ENCODE measurements at regions not wholly inside any gene's neighbourhood (a gene's known extent, or its start where the extent isn't known, plus 50 kb on each side); places are given as distances from the start of the nearest gene placed in this dataset.
A peak's percentile ranks its signal among the peaks of the same experiment; 100 is the strongest.

DNA sequence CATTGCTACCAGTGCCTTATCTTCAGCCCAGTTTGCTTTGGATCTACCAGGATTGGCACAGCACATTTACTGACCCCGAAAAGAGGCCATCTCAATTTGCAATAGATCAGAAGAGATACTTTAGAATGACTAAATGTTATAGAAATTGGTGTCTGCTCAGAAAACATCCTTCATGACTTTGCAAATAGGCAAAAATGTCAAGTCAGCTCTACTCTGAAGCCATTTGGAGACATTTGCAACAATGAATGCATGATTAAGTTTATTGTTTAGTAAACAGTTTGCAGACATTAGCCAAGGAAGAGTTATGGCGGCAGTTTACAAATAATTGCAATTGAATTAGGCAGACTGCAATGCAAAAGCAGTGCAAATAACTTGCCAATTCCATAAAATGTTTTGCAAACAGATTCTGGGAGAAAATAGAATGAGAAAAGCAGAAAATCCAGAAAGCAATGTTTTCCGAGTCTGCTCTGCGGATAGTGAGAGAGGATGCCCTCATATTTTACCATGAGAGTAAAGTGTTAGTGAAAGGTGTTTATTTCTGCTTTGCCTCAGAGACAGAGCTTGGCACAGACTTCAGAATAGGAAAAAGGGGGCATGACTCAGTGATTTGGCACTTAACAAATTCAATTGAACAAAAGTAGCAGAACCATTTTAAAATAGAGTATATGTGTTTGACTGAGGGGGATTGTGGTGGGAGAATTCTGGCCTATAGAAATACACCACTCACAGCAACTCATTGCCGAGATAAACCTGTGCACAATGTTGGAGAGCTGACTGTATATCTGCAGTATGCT is 334.9 kb upstream of the NR2F2 start:
- no peak for DNase-seq (ENCODE audit: low spot score)

DNA sequence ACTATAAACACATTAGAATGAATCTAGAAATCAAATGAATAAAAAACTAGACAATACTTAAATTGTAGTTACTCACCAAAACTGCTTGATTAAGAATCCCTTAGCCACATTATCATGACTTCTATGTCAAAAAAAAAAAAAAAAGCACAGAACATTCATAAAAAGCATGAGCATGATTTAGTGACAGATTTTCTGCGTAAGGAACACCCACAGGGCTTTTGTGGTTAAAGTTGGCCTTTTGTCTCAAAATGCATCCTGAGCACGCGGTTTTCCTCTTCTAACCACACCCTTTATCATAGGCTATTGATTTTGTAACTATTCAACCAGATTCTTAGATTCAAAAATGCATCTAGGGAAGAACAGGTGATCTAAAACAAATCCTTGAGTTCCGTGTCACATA is 334.0 kb upstream of the NR2F2 start:
- no peak for DNase-seq (ENCODE audit: low spot score)

DNA sequence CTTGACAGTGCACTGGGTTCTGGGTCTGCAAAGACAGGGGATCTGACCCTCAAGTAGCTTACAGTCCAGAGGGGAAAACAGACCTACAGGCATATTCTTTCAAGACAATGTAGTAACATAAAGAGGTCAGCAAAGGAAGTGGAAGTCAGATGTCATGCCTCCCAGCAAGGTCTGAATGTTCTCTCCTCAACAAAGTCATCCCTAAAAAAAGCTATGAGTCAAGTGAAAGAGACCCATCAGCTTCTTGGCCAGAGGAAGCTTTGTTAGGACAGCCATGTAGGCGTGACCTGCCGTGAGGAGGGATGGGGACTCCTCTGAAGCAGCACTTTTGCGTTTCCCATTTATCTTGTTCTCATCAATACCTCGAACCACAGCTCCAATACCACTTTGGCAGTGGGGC is 331.6 kb upstream of the NR2F2 start:
- DNase-seq (ENCODE audit: low spot score), result no peak

DNA sequence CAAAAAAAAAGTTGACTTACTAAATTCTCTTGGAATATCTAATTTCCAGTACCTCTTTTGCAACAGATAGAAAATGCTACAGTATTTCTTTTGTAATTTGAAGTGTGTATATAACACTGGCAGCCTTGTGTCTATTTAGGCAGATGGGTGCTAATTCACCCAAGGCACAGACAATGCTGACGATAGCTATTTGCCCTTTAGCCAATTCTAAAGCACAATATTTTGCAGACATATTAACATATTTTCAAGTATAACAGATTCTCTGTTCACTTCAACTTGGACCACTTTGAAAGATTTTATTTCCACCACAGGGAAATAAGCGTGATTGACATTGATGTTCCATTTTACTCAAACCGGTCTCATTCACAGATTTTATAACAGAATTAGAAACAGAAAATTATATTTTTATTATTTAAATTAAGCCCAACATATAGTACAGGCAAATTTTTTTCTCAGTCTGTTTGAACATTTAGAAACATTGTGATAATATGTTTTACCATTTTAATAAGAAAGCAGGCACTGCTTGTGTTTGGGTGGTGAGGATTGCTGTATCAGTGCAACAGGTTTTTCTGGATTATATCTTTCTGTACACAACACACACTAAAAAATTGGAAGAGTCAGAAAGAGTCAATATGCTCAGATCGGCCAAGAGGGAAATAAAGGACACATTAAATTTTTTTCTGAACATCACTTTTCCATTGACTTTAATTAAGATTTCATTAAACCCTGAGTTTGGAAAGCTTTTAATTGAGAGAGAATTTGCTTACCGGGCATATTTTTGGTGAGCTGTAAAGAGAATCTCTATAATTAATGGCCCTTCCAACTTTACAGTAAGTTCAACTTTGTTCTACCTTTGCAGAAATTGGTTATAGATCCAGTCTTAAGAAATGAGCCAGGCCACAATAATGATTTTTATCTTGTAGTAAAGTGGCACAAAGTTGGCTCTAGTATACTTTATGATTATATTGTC is 327.3 kb upstream of the NR2F2 start:
- DNase-seq (ENCODE audit: low spot score), result no peak

DNA sequence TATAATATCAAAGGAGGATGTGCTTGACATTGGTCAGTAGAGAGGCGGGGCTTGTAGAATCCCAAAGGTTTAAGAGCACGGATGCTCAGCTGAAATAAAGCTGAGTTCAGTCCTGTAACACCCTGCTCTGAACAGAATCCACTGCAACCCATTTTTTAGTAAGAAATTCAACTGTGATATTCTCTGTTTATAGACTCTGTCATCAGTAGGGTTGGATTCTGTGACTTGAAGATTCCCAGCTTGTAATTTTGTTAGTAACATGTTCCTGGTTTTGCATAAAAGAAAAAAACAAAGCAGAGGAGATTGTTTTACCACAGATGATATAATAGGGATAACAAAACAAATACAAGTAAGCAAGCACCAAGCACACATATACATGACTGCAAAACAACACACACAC is 324.6 kb upstream of the NR2F2 start:
- DNase-seq (ENCODE audit: low spot score), result no peak

DNA sequence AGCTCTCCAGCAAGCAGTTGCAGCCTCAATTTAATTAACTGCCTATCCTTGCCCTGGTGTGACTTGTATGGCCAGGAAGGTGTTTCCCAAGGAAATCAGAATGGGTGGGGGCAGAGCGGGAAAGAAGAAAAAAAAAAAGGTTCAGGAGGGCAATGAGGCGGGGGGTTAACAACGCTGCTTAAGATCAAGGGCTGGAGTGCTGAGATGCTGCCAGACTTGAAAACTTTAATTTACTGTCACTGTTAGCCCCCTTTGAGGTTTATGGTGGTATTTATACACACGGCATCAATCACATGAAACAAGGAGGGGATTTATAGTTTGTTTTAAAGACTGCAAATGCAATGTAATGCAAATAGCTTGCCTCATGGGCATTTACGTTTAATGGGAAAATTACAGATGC is 319.4 kb upstream of the NR2F2 start:
- DNase-seq (ENCODE audit: low spot score), result no peak

DNA sequence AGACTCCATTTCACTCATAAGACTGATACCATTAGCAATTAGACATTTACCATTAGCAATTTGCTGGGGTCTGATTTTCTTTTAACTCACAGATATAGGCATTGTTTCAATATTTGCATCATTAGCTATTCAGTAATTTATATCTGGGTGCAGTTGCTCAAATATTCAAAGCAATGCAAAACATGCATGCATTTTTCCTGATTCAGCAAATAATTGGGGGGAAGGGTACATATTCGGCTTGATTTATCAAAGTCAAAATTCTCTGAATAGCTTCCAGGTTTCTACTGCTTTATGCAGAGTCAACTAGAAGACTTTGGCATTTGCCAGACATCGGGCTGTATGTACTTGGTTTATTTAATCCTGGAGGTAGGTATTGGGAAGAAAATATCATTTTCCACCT is 315.6 kb upstream of the NR2F2 start:
- DNase-seq (ENCODE audit: low spot score), result no peak

DNA sequence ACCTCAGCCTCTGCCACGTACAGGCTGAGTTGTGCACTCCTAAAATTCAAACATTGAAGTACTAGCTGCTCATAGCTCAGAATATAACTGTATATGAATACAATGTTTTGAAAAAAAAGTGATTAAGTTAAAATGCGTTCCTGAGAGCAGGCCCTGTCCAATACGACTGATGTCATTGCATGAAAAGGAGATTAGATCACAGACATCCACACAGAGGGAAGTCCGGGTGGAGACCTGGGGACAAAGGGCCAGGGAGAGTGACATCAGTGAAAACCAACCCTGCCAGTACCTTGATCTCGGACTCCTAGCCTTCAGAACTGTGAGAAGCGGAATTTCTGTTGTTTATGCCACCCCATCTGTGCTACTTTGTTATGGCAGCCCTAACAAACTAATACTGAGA is 311.4 kb upstream of the NR2F2 start:
- DNase-seq (ENCODE audit: low spot score), result no peak

DNA sequence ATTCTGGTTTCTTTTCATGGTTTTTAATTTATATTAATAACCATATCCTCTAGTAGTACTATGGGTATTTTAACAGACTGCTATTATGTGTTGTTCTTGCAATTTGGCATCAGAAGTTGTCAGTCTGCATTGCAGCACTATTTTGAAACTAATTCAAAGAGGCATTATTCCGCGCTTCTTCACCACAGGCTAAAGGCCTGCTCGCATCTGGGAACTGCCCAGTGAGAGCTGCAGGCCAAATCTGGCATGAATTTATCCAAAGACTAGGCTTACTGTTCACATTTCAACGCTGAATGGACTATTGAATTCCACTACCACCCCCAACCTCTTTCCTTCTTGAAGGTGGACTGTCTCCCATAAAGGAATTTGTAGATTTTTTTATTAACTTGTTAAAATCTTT is 310.4 kb upstream of the NR2F2 start:
- DNase-seq (ENCODE audit: low spot score), result no peak

DNA sequence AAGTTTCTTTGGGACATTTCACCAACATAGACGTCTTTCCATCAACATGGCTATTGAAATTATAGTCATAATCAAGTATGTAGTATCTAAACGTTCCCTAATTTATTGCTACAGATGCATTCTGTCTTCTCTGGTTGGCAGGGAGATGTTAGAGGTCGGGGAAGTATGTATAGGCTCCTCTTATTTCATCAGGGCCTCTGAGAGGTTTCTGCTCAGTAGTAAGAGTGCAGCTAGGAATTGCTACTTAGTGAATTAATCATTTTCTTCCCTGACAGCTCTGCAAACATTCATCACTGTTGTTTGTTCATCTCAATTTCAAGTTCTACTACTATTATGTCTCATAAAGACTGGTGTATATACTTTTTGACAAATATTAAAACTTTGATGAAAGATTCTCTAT is 309.7 kb upstream of the NR2F2 start:
- DNase-seq (ENCODE audit: low spot score), result no peak

DNA sequence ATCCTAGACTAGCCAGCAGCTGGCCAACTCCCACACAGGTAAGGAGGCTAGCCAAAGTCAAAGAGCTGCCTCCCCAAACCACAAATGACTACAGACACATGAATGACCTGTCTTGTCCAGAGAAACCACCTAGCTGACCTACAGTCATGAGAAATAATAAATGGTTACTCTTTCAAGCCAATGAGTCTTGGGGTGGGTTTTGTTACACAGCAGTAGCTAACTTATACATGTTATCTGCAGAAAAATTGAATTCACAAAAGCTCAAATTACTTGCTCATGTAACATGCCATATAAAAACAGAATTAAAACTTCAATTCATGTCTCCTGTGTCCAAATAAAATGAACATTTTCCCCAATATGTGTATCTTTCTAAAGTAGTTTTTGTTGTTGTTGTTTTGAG is 307.4 kb upstream of the NR2F2 start:
- no peak for DNase-seq (ENCODE audit: low spot score)

DNA sequence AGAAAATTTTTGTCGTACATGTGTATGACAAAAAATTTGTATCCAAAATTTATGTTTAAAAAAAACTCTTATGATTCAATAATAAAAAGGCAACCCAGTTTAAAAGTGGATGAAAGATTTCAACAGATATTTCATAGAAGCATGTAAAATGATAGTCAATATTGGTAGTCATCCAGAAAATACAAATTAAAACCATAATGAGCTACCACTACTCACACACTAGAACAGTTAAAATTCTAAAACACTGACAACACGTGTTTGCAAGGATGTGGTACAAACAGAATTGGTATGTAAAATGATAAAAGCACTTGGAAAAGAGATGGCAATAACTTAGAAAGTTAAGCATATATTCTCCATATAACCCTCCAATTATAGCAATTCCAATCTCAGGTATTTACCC is 303.0 kb upstream of the NR2F2 start:
- no peak for DNase-seq (ENCODE audit: low spot score)

DNA sequence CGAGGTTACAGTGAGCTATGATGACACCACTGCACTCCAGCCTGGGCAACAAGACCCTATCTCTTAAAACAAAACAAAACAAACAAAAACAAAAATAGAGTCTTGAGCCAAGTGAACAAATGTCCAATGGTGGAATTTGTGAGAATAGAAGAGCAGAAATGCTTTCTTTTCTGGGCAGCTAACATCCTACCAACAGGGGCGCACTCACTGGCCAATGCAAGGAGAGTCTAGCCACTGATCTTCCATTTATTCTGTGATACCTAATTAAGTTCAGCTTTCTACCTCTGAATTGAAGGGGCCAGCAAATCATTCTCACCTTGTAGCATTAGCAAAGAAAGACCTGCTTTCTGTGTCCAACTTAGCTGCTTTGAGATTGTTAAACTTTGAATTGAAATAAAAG is 301.9 kb upstream of the NR2F2 start:
- DNase-seq (ENCODE audit: low spot score), result no peak

DNA sequence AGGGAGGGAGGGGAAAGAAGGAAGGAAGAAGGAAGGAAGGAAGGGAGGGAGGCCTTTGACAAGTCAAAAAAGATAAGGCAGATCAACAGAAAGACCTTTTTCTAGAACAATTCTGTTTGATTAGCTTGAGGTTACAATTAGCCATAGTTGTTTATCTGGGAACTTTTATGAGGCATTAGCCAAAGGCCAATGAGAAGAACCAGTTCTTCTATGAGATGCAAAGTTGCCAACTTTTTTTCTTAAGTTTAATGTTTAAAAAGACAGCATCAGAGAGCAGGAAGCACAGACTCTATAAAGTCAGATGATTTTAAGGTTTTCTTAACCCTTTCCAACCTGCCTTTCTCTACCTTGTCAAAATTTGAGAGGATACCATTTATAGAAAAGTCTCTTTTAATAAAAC is 301.3 kb upstream of the NR2F2 start:
- DNase-seq (ENCODE audit: low spot score), result no peak

DNA sequence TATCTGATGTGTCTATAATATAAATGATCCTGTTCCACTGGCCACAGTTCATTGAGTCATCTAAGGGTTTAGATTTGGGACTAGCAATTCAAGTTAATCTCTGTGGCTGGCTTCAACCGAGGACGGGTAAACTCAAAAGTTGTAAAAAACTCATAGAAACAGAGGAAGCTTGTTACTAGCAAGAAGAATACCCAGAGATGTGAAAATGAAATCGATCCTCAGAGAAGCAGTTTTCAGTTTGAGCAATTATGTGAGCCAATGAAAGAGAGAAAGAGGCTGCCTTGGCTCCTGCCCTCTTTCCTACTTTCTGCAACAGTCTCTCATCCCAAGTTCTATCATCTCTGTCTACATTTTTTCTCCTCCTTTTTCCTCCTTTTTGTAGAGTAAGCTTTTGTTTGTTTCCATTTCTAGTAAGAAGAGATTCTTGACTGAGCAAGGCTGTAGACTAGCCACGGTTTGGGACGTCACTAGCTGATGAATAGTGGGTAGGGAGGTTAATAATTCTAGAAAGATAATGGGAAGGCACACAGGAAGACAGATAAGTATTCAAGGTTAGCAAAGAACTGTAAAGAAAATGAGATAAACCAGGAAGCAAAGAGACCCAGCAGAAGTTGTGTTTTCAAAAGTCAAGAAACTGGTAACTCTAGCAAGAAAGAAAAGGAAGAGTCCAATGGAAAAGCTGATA is 298.9 kb upstream of the NR2F2 start:
- no peak for DNase-seq (ENCODE audit: low spot score)

DNA sequence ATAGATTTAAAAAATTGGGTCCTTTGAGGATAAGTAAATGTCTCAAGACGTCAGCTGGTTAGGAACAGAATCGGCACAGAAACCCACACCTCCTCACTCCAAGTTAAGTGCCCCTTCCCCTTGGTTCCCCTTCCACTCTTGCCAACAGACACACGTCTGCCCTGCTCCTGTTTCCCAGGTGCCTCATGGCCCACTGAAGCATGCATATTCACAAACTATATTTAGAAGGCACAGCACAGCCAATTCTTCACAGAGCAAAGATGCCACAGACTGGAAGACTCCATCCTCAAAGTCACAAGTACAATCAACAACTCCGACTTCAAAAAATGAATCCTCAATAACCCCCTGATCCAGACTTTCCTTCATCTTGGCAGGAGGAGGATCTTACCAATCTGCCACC is 295.4 kb upstream of the NR2F2 start:
- no peak for DNase-seq (ENCODE audit: low spot score)

DNA sequence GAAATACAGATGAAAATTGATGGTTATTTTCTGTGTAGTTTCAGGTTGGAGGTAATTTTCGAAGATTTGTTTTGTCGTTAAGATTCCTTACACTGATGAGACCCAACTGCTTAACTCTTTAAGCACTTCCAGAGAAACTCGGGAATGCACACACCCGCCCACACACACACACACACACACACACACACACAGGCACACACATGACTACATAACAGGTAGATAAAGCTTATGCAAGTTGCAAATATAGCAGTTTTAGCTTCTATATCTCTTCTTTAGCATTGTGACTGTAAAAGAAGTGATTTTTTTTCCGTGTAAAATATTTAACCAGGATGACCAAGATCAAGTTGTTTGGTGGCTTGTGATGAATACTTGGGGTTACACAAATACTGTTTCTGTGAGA is 294.9 kb upstream of the NR2F2 start:
- no peak for DNase-seq (ENCODE audit: low spot score)

DNA sequence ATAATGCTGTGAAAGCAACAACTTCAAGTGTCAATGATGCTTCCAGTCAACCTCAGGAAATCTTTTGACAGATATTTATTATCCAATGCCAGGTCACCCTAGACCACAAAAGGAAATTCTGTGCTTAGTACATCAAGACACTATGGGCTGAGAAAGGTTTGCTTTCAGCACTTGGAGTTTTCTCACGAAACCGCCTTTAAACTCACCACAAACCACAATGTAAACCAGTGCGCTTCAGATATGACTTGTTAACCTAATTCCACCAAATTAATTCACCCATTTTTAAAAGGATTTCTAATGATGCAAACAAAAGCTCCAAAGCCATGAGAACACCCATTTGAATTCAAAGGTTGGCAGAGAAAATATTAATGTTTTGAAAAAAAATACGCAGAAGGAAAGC is 292.9 kb upstream of the NR2F2 start:
- DNase-seq (ENCODE audit: low spot score), result peak; percentile 63

DNA sequence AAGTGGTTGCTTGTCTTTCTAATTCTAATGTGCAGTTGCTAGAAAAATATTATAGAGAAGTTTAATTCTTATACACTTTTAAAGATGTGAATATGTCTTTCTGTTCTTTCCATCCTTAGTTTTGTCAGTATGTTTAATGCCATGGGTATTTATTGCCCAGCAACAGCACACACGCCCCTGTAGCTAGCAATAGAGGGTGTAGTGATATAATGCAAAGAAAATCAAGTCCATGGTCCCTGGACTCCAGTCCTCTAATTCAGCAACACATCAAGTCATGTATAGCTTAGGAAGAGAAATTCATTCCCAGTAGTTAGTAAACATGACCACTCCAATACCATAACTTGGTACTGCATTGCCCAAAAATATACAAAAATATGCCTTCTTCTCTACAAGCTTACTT is 292.4 kb upstream of the NR2F2 start:
- no peak for DNase-seq (ENCODE audit: low spot score)

DNA sequence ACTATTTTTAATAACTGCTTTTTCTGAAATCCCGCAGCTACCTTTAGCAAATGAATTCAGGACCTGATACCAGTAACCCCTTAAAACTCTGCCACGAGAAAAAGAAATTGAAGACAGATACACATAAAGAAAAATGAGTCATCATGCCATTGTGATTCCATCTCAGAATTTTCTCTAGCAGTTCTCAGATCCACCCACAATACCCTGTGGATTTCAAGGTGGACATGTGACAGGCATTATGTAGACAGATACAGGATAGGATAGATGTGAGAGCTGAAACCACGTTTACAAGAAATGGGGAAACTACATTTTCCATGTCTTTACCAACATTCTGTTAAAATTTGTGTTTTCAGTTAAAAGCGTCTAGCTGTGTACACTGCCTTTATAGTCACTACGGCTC is 291.9 kb upstream of the NR2F2 start:
- DNase-seq (ENCODE audit: low spot score), result no peak

DNA sequence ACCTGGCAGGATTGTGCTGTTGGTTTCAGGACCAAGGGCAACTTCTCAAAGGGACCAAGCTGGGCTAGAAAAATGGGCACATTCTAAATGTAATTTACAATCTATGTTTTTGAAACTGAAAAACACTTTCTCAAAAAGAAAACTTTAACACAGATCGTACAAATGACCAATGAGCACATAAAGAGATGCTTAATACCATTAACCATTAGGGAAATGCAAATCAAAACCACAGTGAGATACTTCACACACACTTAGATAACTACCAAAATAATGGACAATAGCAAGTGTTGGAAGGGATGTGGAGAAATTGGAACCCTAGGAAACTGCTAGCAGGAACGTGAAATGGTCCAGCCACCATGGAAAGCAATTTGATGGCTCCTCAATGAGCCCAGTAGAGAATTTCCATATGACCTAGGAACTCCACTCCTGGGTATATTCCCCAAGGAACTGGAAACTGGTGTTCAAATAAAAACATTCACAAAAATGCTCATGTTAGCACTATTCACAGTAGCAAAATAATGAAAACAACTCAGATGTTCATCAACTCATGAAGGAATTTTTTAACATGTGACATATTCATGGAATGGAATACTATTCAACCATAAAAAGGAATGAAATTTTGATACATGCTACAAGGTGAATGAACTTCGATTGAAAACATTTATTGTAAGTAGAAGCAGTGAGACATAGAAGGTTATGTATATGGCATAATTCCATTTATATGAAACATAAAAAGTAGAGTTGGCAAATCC is 288.3 kb upstream of the NR2F2 start:
- DNase-seq (ENCODE audit: low spot score), result no peak

DNA sequence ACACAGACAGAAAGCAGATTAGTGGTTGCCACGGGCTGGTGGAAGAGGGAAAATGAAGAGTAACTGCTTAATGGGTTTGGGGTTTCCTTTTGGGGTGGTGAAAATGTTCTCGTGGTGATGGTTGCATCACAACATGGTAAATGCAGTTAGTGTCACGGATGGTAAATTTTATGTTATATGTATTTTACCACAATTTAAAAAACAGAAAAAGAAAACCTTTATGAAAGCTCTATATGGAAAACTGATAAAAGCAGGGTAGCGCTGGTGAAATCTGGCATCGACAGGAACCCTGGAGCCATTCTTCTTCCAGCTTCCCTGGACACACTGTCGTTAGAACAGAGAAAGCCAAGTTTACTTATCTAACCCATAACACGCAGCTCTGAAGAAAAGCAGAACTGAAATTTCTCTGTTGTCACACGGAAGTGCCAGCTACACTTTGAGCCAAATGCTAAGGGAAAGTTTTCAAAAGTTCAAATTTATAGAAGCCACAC is 287.7 kb upstream of the NR2F2 start:
- no peak for DNase-seq (ENCODE audit: low spot score)
